Stimulated activated CD4-positive, alpha-beta T cell treated with anti-CD3 and anti-CD28 coated beads, Interleukin-15, amount 100 ng/mL, for 24 hours (primary cell): ENCODE measurements at regions not wholly inside any gene's neighbourhood (a gene's known extent, or its start where the extent isn't known, plus 50 kb on each side); places are given as distances from the start of the nearest gene placed in this dataset.

Experiments
- DNase-seq: peaks from one replicate; pipeline ENCODE4 v3.0.0-alpha.2; 2020

DNA sequence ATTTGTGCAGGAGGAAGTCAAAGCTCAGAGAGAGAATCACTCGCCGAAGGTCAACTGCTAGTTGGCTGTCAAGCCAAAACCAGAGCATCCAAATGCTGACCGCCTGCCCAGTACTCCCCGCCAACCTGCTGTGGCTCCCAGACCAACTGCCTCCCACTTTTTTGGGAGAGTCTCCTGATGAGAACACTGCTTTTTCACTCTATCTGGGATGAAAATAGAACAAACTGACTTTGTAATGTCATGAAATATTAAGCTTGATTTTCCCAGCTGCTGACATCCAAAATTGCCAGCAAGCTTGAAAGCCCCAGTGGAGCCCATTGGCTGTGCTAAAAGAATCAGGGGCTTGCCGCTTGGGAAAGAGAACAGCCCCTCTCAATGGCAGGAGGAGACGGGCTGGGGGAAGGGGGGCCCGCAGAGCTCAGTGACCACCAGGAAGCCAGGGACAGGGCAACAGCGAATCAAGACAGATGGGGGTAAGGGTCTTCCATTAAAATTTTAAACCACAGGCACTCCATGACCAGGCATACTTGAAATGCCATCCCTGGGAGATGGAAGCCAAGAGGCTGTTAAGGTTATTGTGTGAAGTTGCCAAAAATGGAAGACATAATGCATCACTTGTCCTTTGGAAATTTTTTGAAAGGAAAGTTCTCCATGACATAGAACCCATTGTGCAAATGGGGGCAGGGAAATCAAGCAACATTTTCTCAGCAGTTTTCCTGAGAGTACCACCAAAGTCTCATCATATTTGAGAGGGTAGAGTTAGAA, 125.7 kb upstream of the CDH5 start:
- no peak for DNase-seq

DNA sequence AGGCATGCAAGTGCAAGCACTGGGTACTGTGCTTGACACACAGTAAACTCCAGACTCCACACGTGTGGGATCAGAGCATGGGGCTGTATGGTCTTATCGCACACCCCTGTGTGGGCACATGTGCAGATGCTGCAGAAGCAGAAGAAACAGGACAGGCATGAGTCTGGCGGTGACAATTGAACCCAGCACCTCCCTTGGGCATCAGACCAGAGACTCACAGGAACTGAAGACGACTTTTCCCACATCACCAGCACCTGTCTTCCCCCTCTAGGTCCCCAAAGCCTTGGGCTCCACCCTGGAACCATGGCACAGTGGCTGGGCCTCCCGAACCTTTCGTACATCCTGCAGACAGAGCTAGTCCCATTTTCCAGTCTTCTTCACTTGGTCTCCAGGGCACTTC, 126.4 kb upstream of the CDH5 start:
- no peak for DNase-seq

- no peak for DNase-seq
Observed at GRCh38 chr16:66238696-66239095, 127.8 kb upstream of the CDH5 start.

- no peak for DNase-seq
Observed at GRCh38 chr16:66236301-66236700, 130.2 kb upstream of the CDH5 start.

GRCh38 chr16:66231452-66232160, 134.9 kb upstream of the CDH5 start:
- no peak for DNase-seq

GRCh38 chr16:66229651-66230050, 136.8 kb upstream of the CDH5 start:
- DNase-seq, result no peak

- DNase-seq, result no peak
Observed at GRCh38 chr16:66228792-66229191, 137.7 kb upstream of the CDH5 start.

DNA sequence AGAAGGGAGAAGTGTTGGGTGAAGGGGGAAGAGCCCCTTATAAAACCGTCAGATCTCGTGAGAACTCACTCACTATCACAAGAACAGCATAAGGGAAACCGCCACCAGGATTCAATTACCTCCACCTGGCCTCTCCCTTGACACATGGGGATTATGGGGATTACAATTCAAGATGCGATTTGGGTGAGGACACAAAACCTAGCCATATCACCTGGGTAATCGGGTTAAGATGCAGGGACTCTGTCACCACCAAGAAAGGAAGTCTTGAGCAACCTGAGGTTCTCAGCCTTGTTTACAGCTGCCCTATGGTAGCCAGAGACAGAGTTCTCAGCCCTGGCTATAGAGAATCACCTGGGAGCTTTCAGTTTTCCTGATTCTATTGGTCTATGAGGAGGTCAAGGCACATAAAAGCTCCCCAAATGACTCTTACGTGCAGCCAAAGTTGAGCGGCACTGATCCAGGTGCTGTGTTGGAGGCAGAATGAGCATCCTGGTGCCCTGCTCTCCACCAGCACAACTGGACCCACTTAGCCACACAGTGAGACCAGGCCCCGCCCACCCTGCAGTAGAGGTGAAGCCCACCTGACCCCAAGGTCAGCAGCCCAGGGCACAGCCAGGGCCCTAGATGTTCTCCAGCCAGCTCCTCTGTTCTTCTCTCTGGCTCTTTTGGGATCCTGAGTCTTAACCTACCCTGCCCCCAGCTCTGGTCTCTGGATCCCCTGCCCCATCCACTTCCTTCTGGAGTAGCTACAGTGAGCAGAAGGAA, 138.5 kb upstream of the CDH5 start:
- DNase-seq, result no peak

DNA sequence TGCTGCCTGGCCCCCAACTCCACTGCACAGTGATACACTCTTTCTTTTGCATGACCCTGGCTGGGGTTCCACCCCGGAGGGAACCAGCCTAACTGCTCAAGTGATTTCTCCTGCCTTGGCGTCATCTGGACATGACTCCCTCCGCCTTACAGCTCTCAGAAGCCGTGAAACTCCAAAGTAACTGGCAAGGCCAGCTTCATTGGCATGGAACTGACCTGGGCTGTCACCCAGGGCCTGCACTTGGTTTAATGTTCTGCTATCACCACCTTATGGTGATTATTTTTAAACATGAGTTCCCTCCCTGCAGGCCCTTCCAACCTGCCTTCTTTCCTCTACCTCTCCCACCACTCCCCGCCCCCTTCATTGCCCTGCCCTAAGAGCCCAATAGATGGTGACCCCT, 139.7 kb upstream of the CDH5 start:
- DNase-seq, result no peak

DNA sequence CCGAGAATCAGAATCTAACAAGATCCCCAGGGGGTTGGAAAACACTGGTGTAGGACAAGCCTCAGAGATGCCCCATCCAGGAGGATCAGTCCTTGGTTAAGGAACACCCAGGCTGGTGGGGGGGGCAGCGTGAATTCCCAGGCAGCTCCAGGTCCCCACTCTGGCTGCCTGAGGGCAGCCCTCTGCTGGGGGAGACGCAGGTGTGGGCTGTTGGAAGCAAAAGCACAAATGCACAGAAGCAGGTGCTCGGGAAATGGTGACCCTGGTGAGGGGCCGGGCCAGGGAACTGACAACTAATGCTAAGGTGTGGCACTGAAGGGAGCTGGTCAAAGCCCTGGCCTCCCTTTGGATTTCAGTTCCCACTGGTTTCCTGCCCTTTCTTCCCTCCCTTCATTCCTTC, 140.8 kb upstream of the CDH5 start:
- DNase-seq, result no peak

- DNase-seq, result no peak
Observed at GRCh38 chr16:66224626-66225025, 141.9 kb upstream of the CDH5 start.

DNA sequence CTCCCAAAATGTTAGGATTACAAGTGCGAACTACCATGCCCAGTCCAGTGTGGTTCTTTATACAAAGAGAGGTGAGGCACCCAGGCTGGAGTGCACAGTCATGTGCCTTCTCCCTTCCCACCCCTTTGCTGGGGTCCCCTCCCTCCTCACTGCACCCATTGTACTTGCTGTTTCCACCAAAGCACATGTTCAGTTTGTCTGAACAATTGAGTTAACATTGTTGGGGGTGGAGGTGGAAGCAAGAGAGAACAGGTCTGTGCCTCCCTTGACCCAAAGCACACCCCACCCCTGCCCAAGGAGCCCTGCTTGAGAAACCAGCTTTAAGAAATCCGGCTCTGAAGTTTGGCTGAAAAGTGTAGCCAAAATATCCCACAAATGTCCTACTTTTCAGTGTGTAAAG, 142.3 kb upstream of the CDH5 start:
- DNase-seq, result no peak

- DNase-seq, result no peak
Observed at GRCh38 chr16:66223176-66223780, 143.2 kb upstream of the CDH5 start.

DNA sequence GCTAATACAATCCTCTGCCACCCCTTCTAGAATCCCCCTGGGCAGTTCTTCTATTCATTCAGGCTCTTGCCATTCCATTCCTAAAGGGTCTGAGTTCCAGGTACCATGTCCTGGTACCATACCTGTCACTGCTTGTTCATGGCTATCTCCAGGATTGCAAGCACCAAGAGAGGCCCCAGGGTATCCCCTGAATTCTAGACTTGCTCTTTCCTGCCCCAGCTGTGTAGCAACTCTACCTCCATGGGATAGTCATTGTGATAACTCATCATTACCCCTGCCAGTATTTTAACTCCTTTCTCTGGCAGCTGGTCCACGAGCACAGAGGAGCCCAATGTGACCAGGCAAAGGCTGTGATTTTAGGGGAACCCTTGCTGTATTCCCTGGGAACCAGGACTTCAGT, 143.7 kb upstream of the CDH5 start:
- no peak for DNase-seq

DNA sequence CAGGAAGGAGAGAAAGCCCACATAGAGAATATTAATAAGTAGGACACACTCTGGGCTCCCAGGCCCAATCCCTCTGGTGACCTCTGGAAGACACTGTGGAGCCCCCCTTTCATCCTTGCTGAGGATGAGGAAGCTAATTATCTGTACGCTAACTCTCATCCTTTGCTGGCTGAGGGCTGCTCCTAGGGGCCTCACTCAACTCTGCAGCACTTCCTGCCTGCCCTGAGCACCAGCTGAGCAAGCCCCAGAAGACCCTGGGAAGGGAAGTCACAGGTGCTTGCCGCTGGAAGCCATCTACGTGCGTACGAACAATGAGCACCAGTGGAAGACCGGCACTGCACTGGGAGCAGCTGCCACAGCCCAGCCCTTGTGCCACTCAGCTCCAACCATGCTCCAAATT, 145.8 kb upstream of the CDH5 start:
- DNase-seq, result no peak

GRCh38 chr16:66219491-66219890, 147.0 kb upstream of the CDH5 start:
- DNase-seq, result no peak

GRCh38 chr16:66212428-66212827, 154.1 kb upstream of the CDH5 start:
- no peak for DNase-seq

GRCh38 chr16:66211651-66212050, 154.8 kb upstream of the CDH5 start:
- DNase-seq, result no peak

- DNase-seq, result no peak
Observed at GRCh38 chr16:66207883-66208265, 158.6 kb upstream of the CDH5 start.

DNA sequence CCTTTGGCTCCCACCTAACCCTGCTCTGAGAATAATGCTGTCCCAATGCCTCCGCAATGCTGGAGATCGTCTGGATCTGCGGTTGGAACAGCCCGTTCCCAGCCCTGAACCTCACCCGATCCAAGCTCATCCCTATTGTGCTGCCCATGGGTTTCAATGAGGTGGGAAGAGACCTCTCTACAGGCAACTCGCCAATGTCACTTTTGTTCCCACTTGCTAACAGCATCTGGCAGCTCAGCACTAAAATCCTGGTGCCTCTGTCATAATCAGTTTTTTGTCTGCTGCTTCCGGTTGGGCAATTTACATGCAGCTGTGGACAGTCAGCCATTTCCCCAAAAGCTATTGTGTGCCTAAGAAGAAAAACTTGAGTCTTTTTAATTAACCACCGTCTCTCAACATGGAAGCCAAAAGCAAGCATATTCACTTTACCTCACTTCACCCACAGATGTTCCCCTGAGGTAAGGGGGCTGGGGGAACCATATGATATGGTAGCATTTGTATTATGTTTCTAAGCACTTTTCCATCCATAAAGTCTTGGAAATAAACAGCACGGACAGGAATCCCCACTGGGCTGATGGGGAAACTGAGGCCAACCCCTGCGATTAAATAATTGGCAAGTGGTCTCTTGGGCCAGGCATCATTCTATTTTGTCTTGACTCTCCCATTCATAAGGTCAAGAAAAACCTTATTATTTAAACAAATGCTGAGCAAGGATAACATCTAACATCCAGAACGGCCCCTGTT, 159.2 kb upstream of the CDH5 start:
- no peak for DNase-seq

DNA sequence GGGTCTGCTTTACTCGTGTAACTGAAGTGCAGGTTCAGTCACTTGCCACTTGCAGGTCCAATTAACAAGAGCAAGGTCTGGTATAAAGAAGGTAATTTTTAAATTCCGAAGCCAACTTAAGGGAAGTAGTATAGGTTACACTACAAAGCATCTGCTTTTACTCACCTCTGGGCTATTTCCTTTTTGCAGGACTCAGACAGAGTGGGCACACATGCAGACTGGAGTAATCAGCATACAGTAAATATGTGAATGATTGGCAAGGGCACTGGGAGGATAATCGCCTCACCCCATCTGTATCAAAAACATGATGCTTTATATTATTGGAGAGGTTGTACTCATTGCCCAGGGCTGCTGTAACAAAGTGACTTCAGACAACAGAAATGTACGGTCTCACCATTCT, 160.1 kb upstream of the CDH5 start:
- no peak for DNase-seq

DNA sequence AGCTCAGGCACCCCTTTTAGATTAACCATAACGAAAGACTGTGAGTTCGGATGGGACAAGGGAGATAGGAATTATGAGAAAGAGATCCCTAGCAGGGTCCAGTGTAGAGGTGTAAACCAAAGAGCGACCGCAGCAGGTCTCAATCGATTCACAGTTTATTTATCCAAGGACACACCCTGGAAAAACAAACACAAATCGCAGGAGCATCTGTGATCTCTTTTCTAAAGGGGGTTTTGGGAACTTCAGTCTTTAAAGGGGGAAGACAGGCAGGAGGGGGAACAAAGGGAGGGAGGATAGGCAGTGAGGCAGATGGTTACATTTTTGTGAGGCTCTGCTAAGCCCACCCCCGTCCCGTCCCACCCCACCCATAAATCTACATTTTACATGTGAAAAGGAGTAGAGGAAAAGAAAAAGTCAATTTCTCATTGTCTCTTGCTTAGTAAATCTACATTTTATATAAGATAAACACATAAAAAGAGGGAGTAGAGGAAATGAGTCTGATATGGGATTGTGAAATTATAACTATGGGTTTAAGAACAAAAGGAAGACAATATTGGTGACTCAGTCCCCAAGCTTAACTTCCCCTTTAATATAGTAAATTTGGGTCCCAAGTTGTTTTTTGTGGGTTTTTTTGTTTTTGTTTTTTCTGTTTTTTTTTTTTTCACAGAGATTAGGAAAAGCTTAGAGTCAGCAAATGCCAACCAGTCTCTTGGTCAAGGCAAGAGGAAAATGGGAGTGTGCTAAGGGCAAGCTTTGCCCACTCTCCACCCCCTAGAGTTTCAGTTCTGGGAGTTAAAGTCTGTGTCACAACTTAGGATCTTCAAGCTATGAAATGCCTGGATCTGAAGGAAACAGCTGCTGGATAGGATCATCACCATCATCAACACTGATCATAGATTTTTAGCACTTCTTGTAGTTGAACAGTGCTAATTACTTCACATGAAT, 160.9 kb upstream of the CDH5 start:
- no peak for DNase-seq
